ENCODE measurements at regions not wholly inside any gene's neighbourhood (a gene's known extent, or its start where the extent isn't known, plus 50 kb on each side); places are given as distances from the start of the nearest gene placed in this dataset.

DNA sequence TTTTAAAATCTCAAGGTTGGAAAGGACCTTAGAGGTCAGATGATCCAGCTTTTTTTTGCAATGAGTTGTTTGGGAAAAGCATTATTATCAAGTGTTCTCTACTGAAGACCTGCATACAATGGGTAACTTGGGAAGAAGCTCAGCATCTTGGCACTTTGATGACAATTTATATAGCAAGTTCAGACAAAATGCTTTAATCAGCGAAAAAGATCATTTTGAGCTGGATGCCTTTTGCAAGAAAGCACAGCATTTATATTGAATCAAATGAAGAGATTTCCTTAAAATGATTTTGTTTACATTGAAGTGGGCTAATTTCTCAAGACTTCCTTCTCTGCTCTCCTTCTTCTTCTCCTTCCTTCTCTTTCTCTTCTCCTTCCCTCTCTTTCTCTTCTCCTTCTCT lies 796.4 kb upstream of the CDH2 start:
- TF ChIP-seq CTCF (IDR thresholded peaks at IDR 0.05) (no peak), POLR2A (IDR thresholded peaks at IDR 0.05) (no peak)

Data from body of pancreas (tissue), 4 donors.